IPS-20b (cell line): ENCODE measurements at regions not wholly inside any gene's neighbourhood (a gene's known extent, or its start where the extent isn't known, plus 50 kb on each side); places are given as distances from the start of the nearest gene placed in this dataset.
"Not testable (repeated sequence)": the region's sequence is repeated elsewhere in the genome, so short reads cannot be mapped to it uniquely, and the experiment has no call there.

ENCODE experiments used
- H3K27ac ChIP-seq: one replicate; pipeline ENCODE4 v1.5.1; 2013; ENCODE audit warnings: low read length
- H3K27me3 ChIP-seq: 2 replicates; pipeline ENCODE4 v1.6.1; 2013; ENCODE audit warnings: mild to moderate bottlenecking, low read length, inconsistent platforms; ENCODE audit not compliant: insufficient read depth
- H3K36me3 ChIP-seq: 2 replicates; pipeline ENCODE4 v1.6.1; 2013; ENCODE audit warnings: low read depth, mild to moderate bottlenecking, inconsistent platforms, low read length, moderate library complexity; ENCODE audit not compliant: insufficient read depth
- H3K4me1 ChIP-seq: 2 replicates; pipeline ENCODE4 v1.6.1; 2013; ENCODE audit warnings: mild to moderate bottlenecking, control low read depth, inconsistent platforms, low read length, moderate library complexity; ENCODE audit not compliant: insufficient read depth
- H3K4me3 ChIP-seq: 2 replicates; pipeline ENCODE4 v1.5.1; 2013; ENCODE audit warnings: mild to moderate bottlenecking, low read length, inconsistent platforms
- H3K9ac ChIP-seq: 2 replicates; pipeline ENCODE4 v1.6.1; 2013; ENCODE audit warnings: low read depth, mild to moderate bottlenecking, inconsistent platforms, low read length, moderate library complexity
- H3K9me3 ChIP-seq: 2 replicates; pipeline ENCODE4 v1.6.1; 2013; ENCODE audit warnings: mild to moderate bottlenecking, low read depth, low read length, inconsistent platforms; ENCODE audit not compliant: insufficient read depth

- Histone ChIP-seq H3K9me3 (no peaks in the 10 kb centered on the region), H3K27me3 (no peaks in the 10 kb centered on the region), H3K4me1 (no peaks in the 10 kb centered on the region; the same call in 1 of the 2 replicates)
These were observed 278.3 kb downstream of the SPRY1 start for GRCh38 chr4:123674762-123675465.

GRCh38 chr4:123675567-123675966 lies 279.0 kb downstream of the SPRY1 start:
- H3K36me3 ChIP-seq, result no peaks in the 10 kb centered on the region
- H3K9ac ChIP-seq, result no peak overlapping the region
- H3K4me3 ChIP-seq, result no peak overlapping the region
- H3K27me3 ChIP-seq, result no peaks in the 10 kb centered on the region
- H3K9me3 ChIP-seq, result no peaks in the 10 kb centered on the region
- H3K4me1 ChIP-seq, result no peaks in the 10 kb centered on the region; the same call in 1 of the 2 replicates
- H3K27ac ChIP-seq, result no peak overlapping the region

More at GRCh38 chr4:123674762-123675465, 278.3 kb downstream of the SPRY1 start:
- Histone ChIP-seq H3K9ac (no peak overlapping the region), H3K36me3 (no peaks in the 10 kb centered on the region), H3K4me3 (no peak overlapping the region), H3K27ac (no peak overlapping the region)

GRCh38 chr4:123676071-123676889 lies 279.7 kb downstream of the SPRY1 start:
- Histone ChIP-seq H3K36me3 (no peaks in the 10 kb centered on the region), H3K4me3 (no peak overlapping the region), H3K9ac (no peak overlapping the region), H3K27ac (no peak overlapping the region), H3K4me1 (no peaks in the 10 kb centered on the region; the same call in 1 of the 2 replicates), H3K27me3 (no peaks in the 10 kb centered on the region), H3K9me3 (no peaks in the 10 kb centered on the region)

- Histone ChIP-seq H3K4me1 (no peaks in the 10 kb centered on the region; the same call in 1 of the 2 replicates), H3K27ac (no peak overlapping the region), H3K9me3 (no peaks in the 10 kb centered on the region), H3K4me3 (no peak overlapping the region), H3K36me3 (no peaks in the 10 kb centered on the region), H3K9ac (no peak overlapping the region), H3K27me3 (no peaks in the 10 kb centered on the region)
These were observed 280.3 kb downstream of the SPRY1 start for GRCh38 chr4:123676890-123677229.

- no peak overlapping the region for H3K4me3 ChIP-seq
- no peak overlapping the region for H3K9ac ChIP-seq
These were observed 286.3 kb downstream of the SPRY1 start for GRCh38 chr4:123682931-123683330.

GRCh38 chr4:123684937-123685336 lies 288.3 kb downstream of the SPRY1 start:
- not testable (repeated sequence) for H3K27me3 ChIP-seq, H3K9ac ChIP-seq, H3K4me1 ChIP-seq, H3K27ac ChIP-seq, H3K36me3 ChIP-seq, H3K4me3 ChIP-seq
- H3K9me3 ChIP-seq, result peaks cover 20% of the 10 kb centered on the region

More at GRCh38 chr4:123682931-123683330, 286.3 kb downstream of the SPRY1 start:
- peaks cover 9% of the 10 kb centered on the region; the same call in 1 of the 2 replicates for H3K9me3 ChIP-seq
- H3K36me3 ChIP-seq, result no peaks in the 10 kb centered on the region
- no peaks in the 10 kb centered on the region for H3K4me1 ChIP-seq
- H3K27me3 ChIP-seq, result no peaks in the 10 kb centered on the region
- H3K27ac ChIP-seq, result no peak overlapping the region

GRCh38 chr4:123695531-123695930 lies 298.9 kb downstream of the SPRY1 start:
- H3K9ac ChIP-seq, result not testable (repeated sequence)

GRCh38 chr4:123696687-123697086 lies 300.1 kb downstream of the SPRY1 start:
- no peak overlapping the region for H3K4me3 ChIP-seq
- H3K9me3 ChIP-seq, result no peaks in the 10 kb centered on the region
- H3K27ac ChIP-seq, result no peak overlapping the region
- no peaks in the 10 kb centered on the region for H3K27me3 ChIP-seq
- H3K4me1 ChIP-seq, result no peaks in the 10 kb centered on the region
- no peaks in the 10 kb centered on the region for H3K36me3 ChIP-seq
- H3K9ac ChIP-seq, result no peak overlapping the region

More at GRCh38 chr4:123695531-123695930, 298.9 kb downstream of the SPRY1 start:
- H3K4me1 ChIP-seq, H3K4me3 ChIP-seq, H3K27me3 ChIP-seq, H3K9me3 ChIP-seq, H3K27ac ChIP-seq, H3K36me3 ChIP-seq: not testable (repeated sequence)

GRCh38 chr4:123698556-123698955 lies 302.0 kb downstream of the SPRY1 start:
- Histone ChIP-seq H3K27me3 (no peaks in the 10 kb centered on the region), H3K4me1 (no peaks in the 10 kb centered on the region), H3K27ac (no peak overlapping the region), H3K4me3 (no peak overlapping the region), H3K9me3 (no peaks in the 10 kb centered on the region), H3K36me3 (no peaks in the 10 kb centered on the region), H3K9ac (no peak overlapping the region)

GRCh38 chr4:123699880-123700771 lies 303.5 kb downstream of the SPRY1 start:
- H3K4me1 ChIP-seq, result no peaks in the 10 kb centered on the region
- H3K4me3 ChIP-seq, result no peak overlapping the region
- H3K36me3 ChIP-seq, result no peaks in the 10 kb centered on the region
- H3K27me3 ChIP-seq, result no peaks in the 10 kb centered on the region
- no peak overlapping the region for H3K27ac ChIP-seq
- H3K9ac ChIP-seq, result no peak overlapping the region
- H3K9me3 ChIP-seq, result no peaks in the 10 kb centered on the region

- Histone ChIP-seq H3K4me3 (no peak overlapping the region), H3K9ac (no peak overlapping the region), H3K4me1 (no peaks in the 10 kb centered on the region), H3K27ac (no peak overlapping the region), H3K27me3 (no peaks in the 10 kb centered on the region), H3K9me3 (no peaks in the 10 kb centered on the region), H3K36me3 (no peaks in the 10 kb centered on the region)
These were observed 304.6 kb downstream of the SPRY1 start for GRCh38 chr4:123701131-123701575.
